RCC 7860 (cell line): ENCODE measurements at regions not wholly inside any gene's neighbourhood (a gene's known extent, or its start where the extent isn't known, plus 50 kb on each side); places are given as distances from the start of the nearest gene placed in this dataset.
A peak's percentile ranks its signal among the peaks of the same experiment; 100 is the strongest.

Source experiments
- DNase-seq: peaks from one replicate; pipeline ENCODE4 v3.0.0-alpha.2; 2015; ENCODE audit warnings: low spot score
- FAIRE-seq: peaks from 2 replicates; lab custom pipeline; 2012; peaks lifted over from hg19 to GRCh38; lab: Jason Lieb, UNC

GRCh38 chr9:23408874-23409273 lies 417.2 kb downstream of the ELAVL2 start:
- DNase-seq (no peak), FAIRE-seq (no peak)

DNA sequence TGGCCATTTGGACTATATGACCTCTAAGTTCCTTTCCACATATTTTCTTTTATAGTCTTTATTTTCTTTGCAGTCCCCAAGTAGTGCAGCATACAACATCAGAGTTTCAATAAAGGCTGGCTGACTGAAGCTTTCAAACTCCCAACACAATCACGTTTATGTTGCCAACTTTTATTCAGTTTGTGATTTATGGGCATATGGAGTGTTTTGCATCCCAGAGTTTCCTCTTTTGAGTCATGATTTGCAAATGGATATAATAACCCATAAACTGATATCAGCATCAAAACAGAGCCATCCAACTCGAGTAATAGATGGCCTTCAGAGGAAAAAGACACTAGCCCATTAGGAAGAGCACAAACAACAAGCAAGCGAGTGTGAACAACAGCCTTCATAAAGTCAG lies 414.0 kb downstream of the ELAVL2 start:
- DNase-seq (no peak), FAIRE-seq (no peak)

DNA sequence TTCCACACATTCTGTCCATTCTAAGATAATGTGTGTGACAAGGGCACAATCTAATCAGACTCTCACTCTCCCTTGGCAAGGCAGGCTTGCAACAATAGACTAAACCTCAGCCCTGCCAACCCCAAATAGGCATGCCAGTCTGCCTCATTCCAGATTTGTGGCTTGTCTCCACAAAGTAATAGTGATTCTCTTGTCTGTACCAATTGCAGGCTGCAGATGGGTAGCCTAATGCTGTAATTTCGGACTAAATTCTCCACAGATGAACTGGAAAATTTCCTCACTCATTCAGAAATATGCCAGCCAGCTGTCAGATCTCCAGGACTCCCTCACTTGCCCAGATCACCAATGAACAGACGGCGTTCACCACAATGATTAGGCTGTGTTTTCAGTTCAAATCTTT lies 413.6 kb downstream of the ELAVL2 start:
- DNase-seq: no peak
- no peak for FAIRE-seq

- FAIRE-seq (no peak), DNase-seq (no peak)
These were observed 412.5 kb downstream of the ELAVL2 start for GRCh38 chr9:23413541-23413940.

- FAIRE-seq: no peak
- no peak for DNase-seq
These were observed 402.0 kb downstream of the ELAVL2 start for GRCh38 chr9:23423999-23424398.

DNA sequence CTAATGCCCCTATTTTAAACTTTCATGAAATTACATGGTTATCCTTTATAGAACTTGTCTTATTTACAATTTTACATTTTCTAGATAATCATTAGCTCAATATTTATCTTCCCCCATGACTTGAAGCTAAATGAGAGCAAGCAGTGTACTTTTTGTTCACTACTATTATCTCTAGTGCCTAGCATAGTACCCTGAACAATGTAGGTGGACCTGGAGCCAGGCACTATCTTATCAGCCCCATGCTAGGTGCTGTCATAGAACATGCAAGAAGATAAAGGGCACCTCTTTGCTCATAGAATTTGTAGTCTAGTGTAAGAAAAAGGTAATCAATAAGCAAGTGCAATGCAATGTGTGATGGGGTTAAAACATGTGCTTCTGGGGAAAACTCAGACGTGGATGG lies 399.9 kb downstream of the ELAVL2 start:
- DNase-seq (no peak), FAIRE-seq (no peak)

DNA sequence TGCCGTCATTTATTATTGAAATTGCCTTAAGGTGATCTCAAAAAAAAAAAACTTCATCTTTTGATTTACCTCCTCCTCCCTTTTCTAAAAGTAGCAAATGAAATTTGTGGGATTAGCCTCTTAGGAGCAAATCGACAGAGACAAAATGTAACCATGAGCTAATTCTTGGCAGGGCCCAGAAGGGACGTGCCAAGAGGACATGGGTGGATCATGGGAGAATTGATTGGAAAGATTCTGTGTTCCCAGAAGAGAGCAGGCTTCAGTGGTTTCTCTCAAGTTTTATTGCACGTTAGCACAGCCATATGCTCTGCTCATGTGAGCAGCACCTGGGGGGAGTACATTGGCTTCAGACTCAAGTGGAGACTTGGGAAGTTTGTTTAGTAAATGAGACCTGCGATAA lies 394.6 kb downstream of the ELAVL2 start:
- DNase-seq: no peak
- no peak for FAIRE-seq

- DNase-seq: no peak
- no peak for FAIRE-seq
These were observed 391.4 kb downstream of the ELAVL2 start for GRCh38 chr9:23434654-23435053.

DNA sequence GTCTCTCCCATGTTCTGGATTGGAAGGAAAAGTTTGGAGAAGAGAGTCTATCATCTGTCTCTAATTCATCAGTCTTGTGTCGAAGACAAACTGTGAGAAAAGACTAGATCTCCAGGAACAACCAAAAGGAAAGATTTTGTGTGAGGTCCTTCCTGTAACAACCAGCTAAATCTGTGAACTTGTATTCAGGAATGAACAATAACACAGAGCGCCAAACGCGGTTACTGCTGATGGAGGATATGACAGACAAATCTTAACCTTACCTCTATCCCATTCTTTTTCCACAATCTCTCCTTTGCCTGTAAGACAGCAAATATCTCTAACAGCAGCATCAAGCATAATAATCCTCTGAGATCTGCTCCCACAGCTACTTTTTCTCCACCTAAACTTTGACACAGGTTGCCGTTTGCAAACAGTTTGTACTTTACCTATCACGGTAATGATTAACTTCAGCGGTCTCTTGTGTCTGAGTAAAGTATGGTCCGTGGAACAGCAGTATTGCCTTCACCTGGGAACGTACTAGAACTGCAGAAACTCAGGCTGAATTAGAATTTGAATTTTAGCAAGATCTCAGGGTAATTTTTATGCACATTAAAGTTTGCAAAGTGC lies 387.6 kb downstream of the ELAVL2 start:
- FAIRE-seq: no peak
- DNase-seq: no peak

DNA sequence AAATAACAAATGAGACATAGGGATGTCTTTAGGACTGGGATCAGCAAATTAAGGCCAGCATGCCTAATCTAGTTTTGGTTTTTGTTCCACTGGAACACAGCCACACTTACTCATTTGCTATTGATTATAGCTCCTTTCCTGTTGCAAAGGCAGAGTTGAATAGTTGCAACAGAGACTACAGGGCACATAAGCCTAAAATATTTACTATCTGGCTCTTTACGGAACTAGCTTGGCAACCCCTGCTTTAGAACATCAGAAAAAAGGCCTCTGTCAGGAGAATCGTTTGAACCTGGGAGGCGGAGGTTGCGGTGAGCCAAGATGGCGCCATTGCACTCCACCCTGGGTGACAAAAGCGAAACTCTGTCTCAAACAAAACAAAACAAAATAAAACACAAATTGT lies 384.8 kb downstream of the ELAVL2 start:
- FAIRE-seq (no peak), DNase-seq (no peak)

GRCh38 chr9:23444658-23445057 lies 381.4 kb downstream of the ELAVL2 start:
- DNase-seq (no peak), FAIRE-seq (no peak)

DNA sequence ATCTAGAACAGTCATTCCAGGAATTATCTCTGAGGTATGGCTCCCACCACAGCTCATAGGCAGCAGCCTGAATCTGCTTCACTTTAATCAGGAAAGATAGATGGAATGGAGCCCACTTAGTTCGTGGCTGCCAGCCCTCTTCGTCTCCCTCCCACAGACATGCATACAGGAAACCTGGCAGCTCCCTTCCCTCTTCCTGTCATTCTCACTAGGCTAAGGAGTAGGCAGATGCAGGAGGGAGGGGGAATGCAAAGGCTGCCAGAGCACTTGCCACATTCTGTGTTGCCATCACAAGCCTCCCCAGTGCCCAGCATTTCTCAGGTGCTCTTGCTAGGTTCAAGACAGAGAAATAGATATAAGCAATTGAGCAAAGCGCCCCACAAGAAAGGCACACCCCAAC lies 378.9 kb downstream of the ELAVL2 start:
- DNase-seq: no peak
- no peak for FAIRE-seq

GRCh38 chr9:23447944-23448343 lies 378.1 kb downstream of the ELAVL2 start:
- DNase-seq: no peak
- FAIRE-seq: no peak

DNA sequence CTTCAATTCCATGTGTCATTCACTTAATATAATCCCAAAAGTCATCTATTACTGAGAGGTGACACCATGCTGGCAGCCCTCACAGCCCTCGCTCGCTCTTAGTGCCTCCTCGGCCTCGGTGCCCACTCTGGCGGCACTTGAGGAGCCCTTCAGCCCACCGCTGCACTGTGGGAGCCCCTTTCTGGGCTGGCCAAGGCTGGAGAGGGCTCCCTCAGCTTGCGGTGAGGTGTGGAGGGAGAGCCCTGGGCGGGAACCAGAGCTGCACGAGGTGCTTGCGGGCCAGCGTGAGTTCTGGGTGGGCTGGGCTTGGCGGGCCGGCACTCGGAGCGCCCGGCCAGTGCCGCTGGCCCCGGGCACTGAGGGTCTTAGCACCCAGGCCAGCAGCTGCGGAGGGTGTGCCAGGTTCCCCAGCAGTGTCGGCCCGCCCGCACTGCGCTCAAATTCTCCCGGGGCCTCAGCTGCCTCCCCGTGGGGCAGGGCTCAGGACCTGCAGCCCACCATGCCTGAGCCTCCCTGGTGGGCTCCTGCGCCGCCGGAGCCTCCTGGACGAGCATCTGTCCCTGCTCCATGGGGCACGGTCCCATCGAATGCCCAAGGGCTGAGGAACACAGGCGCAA lies 374.1 kb downstream of the ELAVL2 start:
- FAIRE-seq: no peak
- DNase-seq: no peak

GRCh38 chr9:23464275-23464674 lies 361.8 kb downstream of the ELAVL2 start:
- FAIRE-seq (no peak), DNase-seq (no peak)

- no peak for FAIRE-seq
- DNase-seq: no peak
These were observed 358.8 kb downstream of the ELAVL2 start for GRCh38 chr9:23467276-23467675.

DNA sequence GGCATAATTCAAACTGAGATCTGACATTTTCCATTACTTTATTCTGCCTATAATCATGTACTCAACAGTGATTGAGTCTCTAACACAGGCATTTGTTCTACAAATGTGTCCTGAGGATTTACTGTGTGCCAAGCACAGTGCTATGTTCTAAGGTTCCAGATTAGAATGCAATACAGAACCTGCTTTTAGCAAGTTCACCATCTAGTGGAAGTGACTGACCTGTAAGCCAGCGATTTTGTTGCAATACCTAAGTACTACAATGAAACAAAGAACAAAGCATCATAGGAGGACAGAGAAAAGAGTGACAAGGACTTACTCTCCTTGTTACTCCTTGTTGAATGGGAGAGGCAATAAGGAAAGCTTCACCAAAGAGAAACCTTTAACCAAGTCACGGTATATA lies 348.1 kb downstream of the ELAVL2 start:
- DNase-seq (no peak), FAIRE-seq (no peak)

- DNase-seq (no peak), FAIRE-seq (no peak)
These were observed 342.5 kb downstream of the ELAVL2 start for GRCh38 chr9:23483566-23483965.

- FAIRE-seq: no peak
These were observed 333.7 kb downstream of the ELAVL2 start for GRCh38 chr9:23492126-23493002.

DNA sequence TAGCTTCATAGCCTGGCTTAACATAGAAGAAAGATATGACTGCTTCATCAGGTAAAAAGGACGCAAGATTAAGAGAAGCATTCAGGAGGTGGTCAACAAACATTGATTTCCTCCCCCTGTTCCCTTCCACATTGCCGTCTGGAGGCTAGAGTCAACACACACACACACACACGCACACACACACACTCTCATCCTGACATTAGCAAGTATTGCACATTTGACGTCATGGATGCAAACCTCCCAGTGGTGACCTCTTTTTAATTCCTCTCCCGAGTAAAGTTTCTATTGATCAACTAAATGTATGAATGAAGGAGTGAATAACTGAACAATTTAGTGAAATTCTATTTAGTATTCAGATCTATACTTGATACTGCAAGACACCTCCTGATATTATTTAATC lies 332.8 kb downstream of the ELAVL2 start:
- no peak for DNase-seq
- no peak for FAIRE-seq

More at GRCh38 chr9:23492126-23493002, 333.7 kb downstream of the ELAVL2 start:
- peak; percentile 42 for DNase-seq

DNA sequence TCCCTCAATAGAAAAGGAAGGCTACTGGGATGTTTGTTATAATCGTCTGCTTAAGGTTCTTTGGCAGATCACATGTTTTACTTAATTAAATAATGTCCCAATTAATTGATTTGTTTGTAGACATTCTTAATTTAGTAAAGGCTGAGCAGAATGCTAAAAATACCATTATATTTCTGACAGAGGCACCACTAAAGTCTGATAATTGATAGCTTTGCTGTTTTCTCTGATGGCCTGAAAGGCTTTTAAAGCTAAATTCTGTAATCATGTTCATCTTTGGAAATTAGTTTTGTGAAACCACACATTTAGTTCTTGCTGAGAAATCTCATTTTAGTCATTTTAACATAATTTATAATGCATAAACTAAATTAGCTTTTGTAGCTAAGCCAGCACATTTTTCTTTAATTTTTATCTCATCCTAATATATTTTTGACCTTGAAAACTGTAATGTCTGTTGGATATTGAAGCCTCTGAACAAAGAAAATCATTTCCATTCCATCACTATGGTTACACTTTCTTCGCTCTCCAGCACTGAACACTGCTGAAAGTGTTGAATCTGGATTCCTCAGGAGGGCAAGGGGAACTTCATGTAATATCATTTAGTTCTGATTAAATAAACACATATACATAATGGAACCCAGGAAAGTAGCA lies 329.4 kb downstream of the ELAVL2 start:
- no peak for FAIRE-seq
- no peak for DNase-seq

- FAIRE-seq (no peak), DNase-seq (no peak)
These were observed 328.9 kb downstream of the ELAVL2 start for GRCh38 chr9:23497137-23497504.
